Bronchial epithelial cell (primary cell): ENCODE measurements at regions not wholly inside any gene's neighbourhood (a gene's known extent, or its start where the extent isn't known, plus 50 kb on each side); places are given as distances from the start of the nearest gene placed in this dataset.

Source experiments
- DNase-seq: peaks from one replicate; pipeline ENCODE4 v3.0.0-alpha.2; 2010; ENCODE audit warnings: low read depth
- FAIRE-seq: peaks from 2 replicates; lab custom pipeline; 2011; peaks lifted over from hg19 to GRCh38; lab: Jason Lieb, UNC
- H3K27me3 ChIP-seq: 2 replicates; pipeline ENCODE4 v1.5.1; 2011; ENCODE audit warnings: low read length; ENCODE audit not compliant: control insufficient read depth, insufficient read depth
- H3K36me3 ChIP-seq: 2 replicates; pipeline ENCODE4 v1.5.1; 2011; ENCODE audit warnings: low read length; ENCODE audit not compliant: control insufficient read depth, insufficient read depth
- H3K4me3 ChIP-seq: 2 replicates; pipeline ENCODE4 v1.5.1; 2011; ENCODE audit warnings: mild to moderate bottlenecking, low read depth, low read length, control low read depth
- TF ChIP-seq, protein P1 (sequence below): IDR thresholded peaks from 2 replicates; pipeline ENCODE4 v1.5.1; 2011; ENCODE audit warnings: mild to moderate bottlenecking, moderate library complexity, low read length, control low read depth, inconsistent platforms; ENCODE audit not compliant: insufficient read depth, severe bottlenecking

DNA sequence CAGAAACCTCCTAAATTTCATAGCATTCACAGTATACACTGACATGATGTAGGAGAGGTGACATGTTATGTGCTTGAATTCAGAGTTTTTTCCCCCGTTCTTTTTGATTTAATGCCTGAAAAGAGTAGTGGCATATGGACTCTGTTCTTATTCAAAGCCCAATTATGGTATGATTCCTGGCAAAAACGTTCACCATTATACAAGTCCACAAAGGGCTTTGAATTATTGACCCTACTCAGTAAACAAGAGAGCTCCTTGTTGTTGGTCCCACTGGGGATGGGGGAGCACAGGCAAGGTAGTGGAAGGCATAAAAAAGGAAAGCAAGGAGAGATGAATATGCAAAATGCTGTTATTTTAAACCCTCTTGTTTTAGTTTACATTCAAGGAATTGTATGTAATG is 136.0 kb upstream of the AHI1 start:
- Histone ChIP-seq H3K4me3 (no peak overlapping the region), H3K27me3 (no peaks in the 10 kb centered on the region), H3K36me3 (no peaks in the 10 kb centered on the region)
- FAIRE-seq = no peak
- no peak for DNase-seq
- TF ChIP-seq, protein P1, sequence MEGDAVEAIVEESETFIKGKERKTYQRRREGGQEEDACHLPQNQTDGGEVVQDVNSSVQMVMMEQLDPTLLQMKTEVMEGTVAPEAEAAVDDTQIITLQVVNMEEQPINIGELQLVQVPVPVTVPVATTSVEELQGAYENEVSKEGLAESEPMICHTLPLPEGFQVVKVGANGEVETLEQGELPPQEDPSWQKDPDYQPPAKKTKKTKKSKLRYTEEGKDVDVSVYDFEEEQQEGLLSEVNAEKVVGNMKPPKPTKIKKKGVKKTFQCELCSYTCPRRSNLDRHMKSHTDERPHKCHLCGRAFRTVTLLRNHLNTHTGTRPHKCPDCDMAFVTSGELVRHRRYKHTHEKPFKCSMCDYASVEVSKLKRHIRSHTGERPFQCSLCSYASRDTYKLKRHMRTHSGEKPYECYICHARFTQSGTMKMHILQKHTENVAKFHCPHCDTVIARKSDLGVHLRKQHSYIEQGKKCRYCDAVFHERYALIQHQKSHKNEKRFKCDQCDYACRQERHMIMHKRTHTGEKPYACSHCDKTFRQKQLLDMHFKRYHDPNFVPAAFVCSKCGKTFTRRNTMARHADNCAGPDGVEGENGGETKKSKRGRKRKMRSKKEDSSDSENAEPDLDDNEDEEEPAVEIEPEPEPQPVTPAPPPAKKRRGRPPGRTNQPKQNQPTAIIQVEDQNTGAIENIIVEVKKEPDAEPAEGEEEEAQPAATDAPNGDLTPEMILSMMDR = no peak

DNA sequence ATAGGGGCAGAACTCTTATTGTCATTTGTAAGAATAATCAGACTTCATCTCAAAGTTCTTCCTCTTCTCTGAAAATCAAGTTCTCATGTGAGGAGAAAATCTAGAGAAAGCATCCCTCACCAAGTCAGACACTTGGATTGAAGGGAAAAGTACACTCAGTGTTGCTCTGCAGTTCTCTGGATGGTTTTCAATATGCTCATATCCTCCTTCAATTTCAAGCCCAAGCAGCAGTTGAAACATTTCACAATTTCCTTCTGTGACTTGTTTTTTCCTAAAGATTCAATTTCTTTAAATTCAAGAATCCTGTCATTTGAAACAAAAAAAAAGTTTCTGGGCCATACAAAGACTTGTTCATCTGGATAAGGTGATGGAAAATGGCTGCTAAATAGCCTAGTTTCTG is 140.2 kb upstream of the AHI1 start:
- Histone ChIP-seq H3K36me3 (no peaks in the 10 kb centered on the region), H3K27me3 (peaks cover 1% of the 10 kb centered on the region), H3K4me3 (no peak overlapping the region)
- FAIRE-seq = no peak
- no peak for DNase-seq
- TF ChIP-seq, protein P1 = no peak

DNA sequence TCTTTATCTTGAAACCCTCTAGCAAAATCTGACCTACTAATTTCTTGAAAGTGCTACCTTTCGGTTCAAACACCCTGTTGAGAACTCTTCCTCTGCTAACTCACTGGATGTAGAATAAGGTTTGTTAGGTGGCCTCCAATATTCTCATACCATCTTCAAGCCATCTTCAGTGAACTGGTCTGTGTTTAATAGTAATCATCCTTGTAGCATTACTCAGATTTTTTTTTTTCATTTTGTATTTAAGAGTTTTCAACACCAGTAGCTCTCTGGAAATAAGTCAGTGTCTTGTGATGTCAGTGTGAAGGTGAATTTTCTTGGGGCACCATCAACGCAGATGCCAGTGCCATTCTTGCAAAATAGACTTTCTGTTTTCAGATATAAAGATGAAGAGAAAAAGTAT is 140.6 kb upstream of the AHI1 start:
- DNase-seq (no peak), FAIRE-seq (no peak)
- Histone ChIP-seq H3K36me3 (no peaks in the 10 kb centered on the region), H3K27me3 (peaks cover 1% of the 10 kb centered on the region), H3K4me3 (no peak overlapping the region)
- TF ChIP-seq, protein P1 = no peak

DNA sequence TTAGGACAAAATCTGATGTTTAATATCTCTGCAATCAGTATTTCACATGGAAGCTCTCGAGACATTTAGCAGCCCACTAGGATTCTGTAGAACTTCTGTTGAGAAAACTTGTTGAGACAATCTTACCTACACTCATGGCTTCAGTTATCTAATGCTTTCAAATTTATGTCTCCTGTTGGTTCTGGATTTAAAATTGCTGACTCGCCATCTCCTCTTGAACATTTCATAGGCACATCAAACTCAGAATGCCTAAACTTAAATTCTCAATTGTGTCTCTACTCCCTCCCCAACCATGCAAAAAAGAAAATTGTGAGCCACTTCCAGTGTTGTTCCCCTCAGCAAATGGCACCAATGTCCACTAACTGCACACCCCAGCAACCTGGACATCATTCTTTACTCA is 142.5 kb upstream of the AHI1 start:
- DNase-seq (no peak), FAIRE-seq (no peak)
- Histone ChIP-seq H3K36me3 (no peaks in the 10 kb centered on the region), H3K27me3 (peaks cover 1% of the 10 kb centered on the region), H3K4me3 (no peak overlapping the region)
- TF ChIP-seq, protein P1 = no peak

DNA sequence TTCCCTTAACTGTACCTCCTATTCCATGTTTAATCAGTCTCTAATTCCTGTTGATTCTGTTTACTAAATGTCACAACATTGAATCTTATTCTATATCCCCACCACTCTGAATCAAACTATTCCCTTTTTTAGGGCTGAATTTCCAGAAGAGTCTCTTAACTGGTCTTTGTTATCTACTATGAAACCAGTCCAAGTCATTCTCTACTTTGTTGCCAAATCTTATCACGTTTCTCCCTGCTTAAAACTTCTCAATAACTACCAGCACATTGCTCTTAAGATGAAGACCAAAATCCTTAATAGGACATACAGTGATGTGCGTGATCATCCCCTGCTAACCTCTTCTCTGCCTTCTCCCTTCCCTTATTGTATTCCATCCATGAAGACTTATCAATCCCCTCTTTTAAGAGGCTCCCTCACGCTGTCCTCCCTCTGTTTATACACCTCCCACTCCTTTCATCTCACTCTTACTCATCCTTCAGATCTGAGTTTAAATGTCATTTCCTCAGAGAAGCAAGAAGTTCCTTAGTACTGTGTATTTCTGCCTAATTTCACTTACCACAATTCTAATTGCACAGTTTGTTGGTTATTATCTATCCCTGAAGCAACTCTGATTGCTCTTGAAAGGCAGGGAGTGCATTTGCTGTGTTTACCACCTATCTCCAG is 143.0 kb upstream of the AHI1 start:
- FAIRE-seq (no peak), DNase-seq (no peak)
- TF ChIP-seq, protein P1 = no peak

DNA sequence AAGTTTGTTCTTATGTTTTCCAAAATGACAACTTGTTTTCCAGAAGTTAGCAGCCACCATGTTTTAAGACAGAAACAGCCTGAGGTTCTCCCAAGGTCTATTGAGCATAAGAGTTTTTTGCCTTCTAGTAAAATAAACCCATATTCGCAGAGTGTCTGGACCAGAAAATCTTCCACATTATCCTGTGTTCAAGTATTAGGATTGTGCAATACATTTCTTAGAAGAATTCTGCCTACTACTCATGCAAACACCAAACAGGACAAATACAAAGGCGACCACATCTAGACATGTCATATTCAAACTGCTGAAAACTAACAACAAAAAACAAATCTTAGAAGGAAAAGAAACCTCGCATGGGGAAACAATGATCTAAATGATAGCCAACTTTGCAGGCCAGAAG is 145.4 kb upstream of the AHI1 start:
- Histone ChIP-seq H3K36me3 (no peaks in the 10 kb centered on the region), H3K4me3 (no peak overlapping the region), H3K27me3 (peaks cover 1% of the 10 kb centered on the region)
- FAIRE-seq (no peak), DNase-seq (no peak)
- TF ChIP-seq, protein P1 = no peak

More for the DNA sequence above, 143.0 kb upstream of the AHI1 start:
- no peaks in the 10 kb centered on the region for H3K36me3 ChIP-seq
- no peak overlapping the region for H3K4me3 ChIP-seq
- H3K27me3 ChIP-seq = peaks cover 1% of the 10 kb centered on the region
